HCT116 (cell line): ENCODE measurements at regions not wholly inside any gene's neighbourhood (a gene's known extent, or its start where the extent isn't known, plus 50 kb on each side); places are given as distances from the start of the nearest gene placed in this dataset.

Source experiments
- ATAC-seq: fragments of 200-7000 bp; cut with Tn5 transposase; 2 replicates; pipeline ENCODE4 v1.9.1; 2020; ENCODE audit warnings: mild to moderate bottlenecking, moderate library complexity
- BruUV-seq: library from RNA; stranded (reverse); fragments of 400-500 nt; replicated peaks from 2 replicates; lab custom pipeline; 2021; lab: Mats Ljungman, UMichigan
- CTCF ChIA-PET: fragments of 300-600 bp; sonication (Branson Sonifier 250); formaldehyde crosslinking; loops from one replicate; lab custom pipeline; 2021; ENCODE audit warnings: antibody characterized with exemption; lab: Charles Lee
- POLR2A ChIA-PET: fragments of 300-600, 350-600 bp; sonication (Branson Sonifier 250); formaldehyde crosslinking; loops from one replicate; lab custom pipeline; 2021; ENCODE audit warnings: antibody characterized with exemption; lab: Charles Lee
- RAD21 ChIA-PET, 2 experiments: fragments of 300-600 bp; sonication (Branson Sonifier 250); formaldehyde crosslinking; loops; one replicate each; lab custom pipeline; 2023; ENCODE audit warnings: low total read pairs in 2 of 2; ENCODE audit not compliant: uncharacterized antibody in 2 of 2, unreplicated experiment in 2 of 2, low non-redundant PET in 1 of 2; lab: Charles Lee
- DNase-seq: peaks from one replicate; pipeline ENCODE4 v3.0.0-alpha.2; 2010; ENCODE audit warnings: low read depth, low spot score
- H2AFZ ChIP-seq: fragments of 200-600 bp; shearing (Covaris generic), sonication (generic); 2 replicates; pipeline ENCODE4 v1.6.1; 2017; ENCODE audit warnings: low read depth, mixed run types, mixed read lengths, antibody characterized with exemption, low read length; ENCODE audit not compliant: poor library complexity, severe bottlenecking
- H3K27ac ChIP-seq: 2 replicates; pipeline ENCODE4 v1.5.1; 2012; ENCODE audit warnings: low read depth, low read length
- H3K27me3 ChIP-seq: fragments of 200-600 bp; sonication (generic); 2 replicates; pipeline ENCODE4 v1.6.1; 2016; ENCODE audit warnings: mixed run types, low read length, mixed read lengths; ENCODE audit not compliant: insufficient read depth
- H3K36me3 ChIP-seq, 2 experiments: fragments of 200-500 bp in 1 of 2; fragments of 200-600 bp in 1 of 2; sonication (Bioruptor generic) in 1 of 2; sonication (generic) in 1 of 2; 2 replicates each; pipeline versions ENCODE4 v1.5.1 to v1.6.1; 2014 to 2016; ENCODE audit warnings: low read length in 2 of 2, inconsistent platforms in 1 of 2, mixed read lengths in 1 of 2, mixed run types in 1 of 2; ENCODE audit not compliant: insufficient read depth in 2 of 2, control insufficient read depth in 1 of 2
- H3K4me1 ChIP-seq, 2 experiments: fragments of 200-600 bp in 1 of 2; sonication (generic) in 1 of 2; 2 replicates each; pipeline versions ENCODE4 v1.5.1 to v1.6.1; 2012 to 2017; ENCODE audit warnings: low read length in 2 of 2, inconsistent platforms in 1 of 2, mild to moderate bottlenecking in 1 of 2, mixed read lengths in 1 of 2, mixed run types in 1 of 2, moderate library complexity in 1 of 2; ENCODE audit not compliant: insufficient read depth in 2 of 2, control insufficient read depth in 1 of 2
- H3K4me2 ChIP-seq: fragments of 200-600 bp; sonication (generic); 2 replicates; pipeline ENCODE4 v1.6.1; 2017; ENCODE audit warnings: mixed run types, low read length, mixed read lengths
- H3K4me3 ChIP-seq, 2 experiments: fragments of 200-600 bp in 1 of 2; sonication (generic) in 1 of 2; replicated peaks in 1 of 2; 2 replicates each; pipeline ENCODE4 v1.5.1; 2011 to 2016; ENCODE audit warnings: low read length in 2 of 2, control low read depth in 1 of 2, low read depth in 1 of 2, mild to moderate bottlenecking in 1 of 2, mixed read lengths in 1 of 2, mixed run types in 1 of 2
- H3K79me2 ChIP-seq: fragments of 200-600 bp; sonication (generic); 2 replicates; pipeline ENCODE4 v1.6.1; 2017; ENCODE audit warnings: mild to moderate bottlenecking, mixed run types, low read length, moderate library complexity, mixed read lengths; ENCODE audit not compliant: insufficient read depth
- H3K9ac ChIP-seq: fragments of 200-600 bp; sonication (generic); 2 replicates; pipeline ENCODE4 v1.6.1; 2016; ENCODE audit warnings: low read length, mixed read lengths
- H3K9me2 ChIP-seq: fragments of 200-600 bp; sonication (generic), shearing (Covaris generic); 2 replicates; pipeline ENCODE4 v1.6.1; 2017; ENCODE audit warnings: mixed run types, mild to moderate bottlenecking, moderate library complexity; ENCODE audit not compliant: insufficient read depth
- H3K9me3 ChIP-seq, 2 experiments: fragments of 200-500 bp in 1 of 2; fragments of 200-600 bp in 1 of 2; sonication (Bioruptor generic) in 1 of 2; sonication (generic) in 1 of 2; 2 replicates each; pipeline ENCODE4 v1.6.1; 2014 to 2017; ENCODE audit warnings: low read length in 2 of 2, mixed read lengths in 2 of 2, inconsistent platforms in 1 of 2, low read depth in 1 of 2, mild to moderate bottlenecking in 1 of 2, mixed run types in 1 of 2, moderate library complexity in 1 of 2; ENCODE audit not compliant: control insufficient read depth in 1 of 2, insufficient read depth in 1 of 2
- H4K20me1 ChIP-seq: fragments of 200-600 bp; sonication (generic), shearing (Covaris generic); 2 replicates; pipeline ENCODE4 v1.6.1; 2017; ENCODE audit warnings: mixed run types, mild to moderate bottlenecking, moderate library complexity; ENCODE audit not compliant: insufficient read depth
- ATF3 ChIP-seq: IDR thresholded peaks from 2 replicates; pipeline ENCODE4 v1.6.1; 2012
- CBX3 ChIP-seq: IDR thresholded peaks from 2 replicates; pipeline ENCODE4 v1.6.1; 2012; ENCODE audit warnings: low read depth
- CEBPB ChIP-seq: IDR thresholded peaks from 2 replicates; pipeline ENCODE4 v1.6.1; 2012; ENCODE audit warnings: low read depth
- CTCF ChIP-seq, 3 experiments: fragments of 200-600 bp in 1 of 3; sonication (generic) in 1 of 3; IDR thresholded peaks in 2 of 3; conservative IDR thresholded peaks in 1 of 3; 2 replicates each; pipeline ENCODE4 v1.5.1; 2012 to 2017; ENCODE audit warnings: low read depth in 2 of 3, low read length in 2 of 3, antibody characterized with exemption in 1 of 3, borderline replicate concordance in 1 of 3, control low read depth in 1 of 3, mild to moderate bottlenecking in 1 of 3, mixed read lengths in 1 of 3, mixed run types in 1 of 3, moderate library complexity in 1 of 3; ENCODE audit not compliant: insufficient read depth in 1 of 3
- EGR1 ChIP-seq: IDR thresholded peaks from 2 replicates; pipeline ENCODE4 v1.6.1; 2012; ENCODE audit warnings: low read depth
- ELF1 ChIP-seq: IDR thresholded peaks from 2 replicates; pipeline ENCODE4 v1.6.1; 2012; ENCODE audit warnings: low read depth, borderline replicate concordance
- EZH2phosphoT487 ChIP-seq: fragments of 200-600 bp; IDR thresholded peaks from 2 replicates; pipeline ENCODE4 v1.6.1; 2018; ENCODE audit warnings: antibody characterized with exemption, borderline replicate concordance
- FOSL1 ChIP-seq: IDR thresholded peaks from 2 replicates; pipeline ENCODE4 v1.6.1; 2012; ENCODE audit warnings: low read depth
- JUND ChIP-seq: IDR thresholded peaks from 2 replicates; pipeline ENCODE4 v1.6.1; 2012
- POLR2A ChIP-seq: IDR thresholded peaks from 2 replicates; pipeline ENCODE4 v1.7.0; 2011; ENCODE audit warnings: borderline replicate concordance; ENCODE audit not compliant: insufficient read depth, insufficient read length; ENCODE audit errors: extremely low read depth
- POLR2AphosphoS5 ChIP-seq: IDR thresholded peaks from 2 replicates; pipeline ENCODE4 v1.6.1; 2011; ENCODE audit warnings: mild to moderate bottlenecking, low read depth, low read length, moderate library complexity
- RAD21 ChIP-seq: IDR thresholded peaks from 2 replicates; pipeline ENCODE4 v1.6.1; 2012; ENCODE audit warnings: low read depth, mild to moderate bottlenecking
- ZFX ChIP-seq: fragments of 450-650 bp; IDR thresholded peaks from 2 replicates; pipeline ENCODE4 v1.6.1; 2017
- ZNF274 ChIP-seq: fragments of 200-500 bp; sonication (Bioruptor generic); IDR thresholded peaks from 2 replicates; pipeline ENCODE4 v1.6.1; 2014; ENCODE audit warnings: mild to moderate bottlenecking, low read depth, low read length, inconsistent platforms
- intact Hi-C: fragments of 100-400 bp; cut with micrococcal nuclease; formaldehyde crosslinking; loops from 2 replicates; pipeline ENCODE4 v1.10.0; 2022

GRCh38 chr12:25023808-25024207, 74.9 kb upstream of the BCAT1 start:
- no peak for TF ChIP-seq POLR2AphosphoS5
- no peak for TF ChIP-seq ELF1
- TF ChIP-seq CEBPB = no peak
- TF ChIP-seq CTCF (IDR thresholded peaks at IDR 0.05 in 2 of 3, conservative IDR thresholded peaks at IDR 0.05 in 1 of 3; ENCODE audit: borderline replicate concordance in 1 of 3, insufficient read depth in 1 of 3, low read depth in 2 of 3, low read length in 2 of 3) = no peak
- TF ChIP-seq ZFX = no peak
- TF ChIP-seq JUND = no peak
- no peak for TF ChIP-seq EZH2phosphoT487
- TF ChIP-seq POLR2A = no peak
- TF ChIP-seq FOSL1 = no peak
- no peak for TF ChIP-seq ZNF274
- TF ChIP-seq EGR1 = no peak
- no peak for TF ChIP-seq ATF3
- no peak for TF ChIP-seq RAD21
- TF ChIP-seq CBX3 = no peak
- ChIA-PET CTCF (no interaction called here), RAD21 (no interaction called here), POLR2A (no interaction called here)
- ATAC-seq (no peak), DNase-seq (no peak)
- Histone ChIP-seq H4K20me1 (no peaks in the 10 kb centered on the region), H3K9me2 (no peaks in the 10 kb centered on the region), H3K36me3 (no peaks in the 10 kb centered on the region), H3K9me3 (no peaks in the 10 kb centered on the region), H3K9ac (no peak overlapping the region), H3K27me3 (0 out of 2 replicates have a peak, but pooled peaks cover 3% of the 10 kb centered on the region), H3K4me2 (no peak overlapping the region), H3K4me3 (no peak overlapping the region), H3K27ac (no peak overlapping the region), H3K79me2 (no peaks in the 10 kb centered on the region), H3K4me1 (no peaks in the 10 kb centered on the region), H2AFZ (no peak overlapping the region)
- no TSS peak for BruUV-seq
- intact Hi-C loops = no loop called here
